DMS53 (cell line): ENCODE measurements at regions not wholly inside any gene's neighbourhood (a gene's known extent, or its start where the extent isn't known, plus 50 kb on each side); places are given as distances from the start of the nearest gene placed in this dataset.

Experiments used
- DNase-seq: peaks from one replicate; lab custom pipeline; 2025; lab: John Stamatoyannopoulos, UW

GRCh38 chr2:64854773-64855237 lies 134.4 kb upstream of the SLC1A4 start:
- DNase-seq: peak; percentile 41

GRCh38 chr2:64857581-64858471 lies 131.4 kb upstream of the SLC1A4 start:
- no peak for DNase-seq

GRCh38 chr2:64858541-64859311 lies 130.5 kb upstream of the SLC1A4 start:
- DNase-seq: no peak

GRCh38 chr2:64859312-64860212 lies 129.6 kb upstream of the SLC1A4 start:
- DNase-seq: peak; percentile 94

- DNase-seq: no peak
Measured at GRCh38 chr2:64860276-64860885, 128.8 kb upstream of the SLC1A4 start.

GRCh38 chr2:64860936-64861335 lies 128.3 kb upstream of the SLC1A4 start:
- DNase-seq: no peak

- no peak for DNase-seq
Measured at GRCh38 chr2:64861452-64862397, 127.5 kb upstream of the SLC1A4 start.

- peak; percentile 31 for DNase-seq
Measured at GRCh38 chr2:64862623-64863022, 126.6 kb upstream of the SLC1A4 start.

- DNase-seq: no peak
Measured at GRCh38 chr2:64863097-64863820, 125.9 kb upstream of the SLC1A4 start.

GRCh38 chr2:64865073-64865830 lies 123.9 kb upstream of the SLC1A4 start:
- peak; percentile 84 for DNase-seq

GRCh38 chr2:64865831-64866345 lies 123.3 kb upstream of the SLC1A4 start:
- no peak for DNase-seq

- peak; percentile 23 for DNase-seq
Measured at GRCh38 chr2:64866797-64867196, 122.4 kb upstream of the SLC1A4 start.

- DNase-seq: no peak
Measured at GRCh38 chr2:64867253-64867996, 121.8 kb upstream of the SLC1A4 start.

- DNase-seq: no peak
Measured at GRCh38 chr2:64869126-64869525, 120.1 kb upstream of the SLC1A4 start.

GRCh38 chr2:64873472-64873924 lies 115.7 kb upstream of the SLC1A4 start:
- DNase-seq: peak; percentile 86

- DNase-seq: no peak
Measured at GRCh38 chr2:64874593-64874992, 114.6 kb upstream of the SLC1A4 start.

GRCh38 chr2:64875368-64875767 lies 113.8 kb upstream of the SLC1A4 start:
- DNase-seq: no peak

- peak; percentile 51 for DNase-seq
Measured at GRCh38 chr2:64876137-64876647, 113.0 kb upstream of the SLC1A4 start.
